ENCODE measurements at regions not wholly inside any gene's neighbourhood (a gene's known extent, or its start where the extent isn't known, plus 50 kb on each side); places are given as distances from the start of the nearest gene placed in this dataset.
"Not testable (repeated sequence)": the region's sequence is repeated elsewhere in the genome, so short reads cannot be mapped to it uniquely, and the experiment has no call there.

GRCh38 chr5:131107128-131107527 is 57.9 kb downstream of the HINT1 start:
- no peak for DNase-seq

DNA sequence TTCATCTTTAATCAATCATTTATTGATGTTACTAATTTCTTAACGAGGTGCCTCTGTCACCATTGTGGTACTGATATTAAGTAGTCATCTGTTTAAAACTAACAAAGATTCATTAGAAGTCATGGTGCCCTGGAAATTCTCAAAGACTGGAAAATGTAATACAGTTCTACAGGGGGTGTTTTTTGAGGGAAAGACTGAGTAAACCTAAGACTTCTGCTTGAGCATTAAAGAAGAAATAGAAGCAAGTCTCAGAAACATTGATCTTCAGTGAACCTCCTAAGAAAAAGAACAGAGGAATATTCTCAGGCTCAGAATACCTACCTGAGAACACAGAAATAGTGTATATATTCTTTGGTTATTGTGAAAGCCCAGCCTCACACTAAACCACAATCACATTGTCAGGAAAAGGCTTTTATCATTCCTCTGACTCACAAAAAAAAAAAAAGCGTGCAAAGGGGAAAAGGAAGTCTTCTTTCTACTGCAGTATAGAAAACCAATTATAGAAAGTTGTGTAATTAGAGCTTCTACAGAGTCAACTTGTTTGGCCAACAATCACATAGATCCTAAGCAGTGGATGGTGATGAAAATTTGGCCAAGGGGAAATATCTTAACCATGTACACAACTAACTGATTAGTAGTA is 60.8 kb downstream of the HINT1 start:
- DNase-seq = no peak

DNA sequence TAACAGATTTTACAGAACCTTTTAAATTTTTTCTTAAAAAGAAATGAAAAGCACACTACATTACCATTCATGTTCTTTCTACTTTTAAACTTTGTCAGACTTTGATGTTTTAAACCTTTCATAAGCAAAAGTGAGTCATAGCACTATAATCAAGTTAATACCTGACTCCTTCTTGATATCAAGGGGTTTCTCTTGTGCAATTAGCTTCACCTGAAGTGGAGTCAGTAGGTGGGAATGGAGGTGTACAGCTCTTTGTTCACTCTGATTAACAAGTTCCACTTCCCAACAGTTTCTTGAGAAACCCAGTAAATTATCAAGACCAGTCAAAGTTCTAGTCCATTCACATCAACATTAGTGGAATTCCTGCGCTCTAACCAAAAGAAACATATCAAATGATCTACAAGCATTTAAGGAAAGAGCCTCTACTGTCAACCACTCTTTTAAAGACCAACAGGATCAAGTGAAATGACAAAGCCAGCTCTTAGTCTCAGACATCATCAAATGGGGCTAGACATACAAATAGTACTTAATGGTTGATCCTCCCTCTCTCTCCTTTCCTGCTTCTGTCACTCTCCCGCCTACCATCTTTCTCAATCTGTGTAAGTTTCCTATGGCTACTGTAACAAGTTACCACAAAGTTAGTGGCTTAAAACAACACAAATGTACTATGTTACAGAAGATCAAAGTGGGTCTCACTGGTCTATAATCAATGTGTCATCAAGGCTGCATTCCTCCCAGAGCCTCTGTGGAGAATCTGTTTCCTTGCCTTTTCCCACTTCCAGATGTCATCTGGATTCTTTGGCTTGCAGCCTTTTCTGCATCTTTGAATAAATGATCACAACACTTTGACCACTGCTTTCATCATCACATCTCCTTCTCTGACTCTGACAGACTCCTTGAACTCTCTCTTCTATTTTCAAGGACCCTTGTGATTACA is 68.0 kb downstream of the HINT1 start:
- DNase-seq = no peak

DNA sequence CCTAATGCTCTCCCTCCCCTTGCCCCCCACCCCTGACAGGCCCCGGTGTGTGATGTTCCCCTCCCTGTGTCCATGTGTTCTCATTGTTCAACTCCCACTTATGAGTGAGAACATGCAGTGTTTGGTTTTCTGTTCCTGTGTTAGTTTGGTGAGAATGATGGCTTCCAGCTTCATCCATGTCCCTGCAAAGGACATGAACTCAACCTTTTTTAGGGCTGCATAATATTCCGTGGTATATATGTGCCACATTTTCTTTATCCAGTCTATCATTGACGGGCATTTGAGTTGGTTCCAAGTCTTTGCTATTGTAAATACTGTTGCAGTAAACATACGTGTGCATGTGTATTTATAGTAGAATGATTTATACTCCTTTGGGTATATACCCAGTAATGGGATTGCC is 69.5 kb downstream of the HINT1 start:
- DNase-seq = not testable (repeated sequence)

DNA sequence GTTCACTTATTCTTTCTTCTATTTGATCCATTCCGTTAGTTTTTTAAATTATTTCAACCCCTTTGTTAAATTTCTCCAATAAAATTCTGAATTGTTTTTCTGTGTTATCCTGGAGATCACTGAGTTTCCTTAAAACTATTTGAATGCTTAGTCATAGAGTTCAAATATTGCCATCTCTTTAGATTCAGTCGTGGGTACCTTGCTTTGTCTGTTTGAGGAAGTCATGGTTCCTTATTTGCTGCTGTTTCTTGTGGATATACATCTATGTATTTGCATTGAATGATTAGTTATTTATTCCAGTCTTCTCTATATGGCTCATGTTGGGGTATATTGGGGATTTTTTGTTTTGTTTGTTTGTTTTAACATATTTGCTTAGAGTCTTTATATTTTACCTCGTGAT is 80.6 kb downstream of the HINT1 start:
- no peak for DNase-seq

DNA sequence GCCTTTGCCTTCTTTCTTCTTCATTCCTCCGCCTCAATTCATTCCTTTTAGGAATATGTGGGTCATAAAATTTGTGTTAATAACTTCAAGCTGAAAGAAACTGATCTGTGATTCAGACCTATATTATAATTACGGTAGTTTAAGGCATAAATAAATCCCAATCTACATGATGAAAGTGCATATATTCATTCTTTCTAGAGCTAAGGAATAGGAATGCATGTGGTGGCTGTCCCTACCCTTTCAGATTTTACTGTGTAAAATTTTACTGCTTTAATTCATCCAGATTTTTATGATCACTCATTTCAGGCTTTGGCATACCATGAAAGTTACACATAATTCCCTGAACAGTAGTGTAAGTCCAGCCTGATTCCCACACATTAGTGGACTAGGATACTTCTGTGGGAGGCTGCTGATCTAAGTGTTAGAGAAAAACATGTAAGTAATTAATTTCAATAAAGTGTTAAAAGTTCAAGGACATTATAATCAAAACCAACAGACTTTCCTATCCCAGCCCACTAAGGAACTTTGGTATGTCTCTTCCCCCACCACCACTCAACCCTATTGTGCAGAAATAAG is 83.1 kb downstream of the HINT1 start:
- no peak for DNase-seq

GRCh38 chr5:131081374-131081773 is 83.7 kb downstream of the HINT1 start:
- peak; percentile 27 for DNase-seq

- no peak for DNase-seq
Measured at GRCh38 chr5:131079232-131079631, 85.8 kb downstream of the HINT1 start.

DNA sequence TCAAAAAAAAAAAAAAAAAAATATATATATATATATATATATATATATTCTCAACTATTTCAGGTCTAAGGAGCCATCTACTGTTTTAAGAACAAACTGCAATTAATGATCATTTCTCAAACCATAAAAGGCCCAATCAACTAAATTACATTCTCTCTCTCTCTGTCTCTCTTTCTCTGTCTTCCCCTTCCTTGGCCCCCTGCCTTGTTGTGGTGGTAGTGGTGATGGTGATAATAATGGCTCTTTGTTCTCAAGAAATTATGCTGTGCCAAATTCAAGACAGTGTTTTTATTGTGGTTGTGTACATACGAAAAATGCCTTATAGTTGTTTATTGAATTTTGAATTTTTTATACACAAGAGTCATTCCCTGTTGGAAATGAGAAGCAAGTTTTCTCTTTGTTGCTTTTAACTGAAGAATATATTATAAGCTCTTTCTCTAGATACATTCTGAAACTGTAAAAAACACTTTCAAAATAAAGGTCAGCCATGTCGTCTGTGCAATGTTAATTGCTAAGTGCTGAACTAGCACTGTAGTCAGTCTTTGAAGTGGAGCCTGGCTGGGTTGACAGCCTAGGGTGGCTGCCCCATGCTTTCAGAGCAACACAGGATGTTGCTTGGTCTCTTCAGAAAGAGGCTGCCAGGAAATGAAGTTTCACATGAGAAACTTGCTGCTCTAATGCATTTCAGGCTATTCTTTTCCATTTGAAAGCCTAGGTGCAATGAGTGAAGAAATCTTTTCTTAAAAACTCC is 96.0 kb downstream of the HINT1 start:
- DNase-seq = no peak

- no peak for DNase-seq
Measured at GRCh38 chr5:131068076-131068475, 97.0 kb downstream of the HINT1 start.

DNA sequence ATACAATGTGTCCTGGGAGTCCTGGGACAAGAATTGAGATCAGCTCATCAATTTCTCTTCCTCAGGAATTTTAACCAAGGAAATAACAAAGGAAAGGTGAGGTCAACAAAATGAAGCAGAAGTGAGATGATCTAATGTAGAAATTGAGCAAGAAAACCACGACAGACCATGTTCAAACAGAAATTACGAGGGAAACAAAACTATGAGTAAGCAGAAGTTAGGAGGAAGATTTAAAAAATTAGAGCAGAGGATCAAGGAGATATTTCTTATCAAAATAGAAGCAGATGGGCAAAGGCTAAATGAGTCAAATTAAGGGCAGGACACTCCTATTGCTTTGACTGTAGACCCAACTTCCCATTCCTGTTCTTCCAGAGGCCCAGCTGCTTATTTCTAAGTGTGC is 97.4 kb downstream of the HINT1 start:
- DNase-seq = no peak

GRCh38 chr5:131064669-131065371 is 100.2 kb downstream of the HINT1 start:
- DNase-seq = no peak

GRCh38 chr5:131042021-131042789 is 122.9 kb downstream of the HINT1 start:
- DNase-seq = no peak

DNA sequence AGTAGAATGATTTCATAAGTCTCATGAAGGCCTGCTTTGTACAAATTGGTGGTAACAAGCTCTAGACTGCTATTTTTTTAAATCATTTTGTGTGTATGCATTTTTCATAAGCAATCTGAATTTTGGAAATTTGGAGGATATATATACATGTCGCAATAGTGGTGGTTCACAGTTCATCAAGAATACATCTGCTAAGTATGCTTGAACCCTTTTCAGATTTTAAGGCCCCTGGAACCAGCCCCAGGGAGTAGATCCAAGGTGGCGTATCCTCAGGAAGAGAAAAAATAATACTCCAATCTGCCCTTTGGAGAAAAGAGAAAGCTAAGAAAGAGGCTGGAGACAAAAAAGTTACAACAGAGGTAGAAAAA is 141.6 kb downstream of the HINT1 start:
- no peak for DNase-seq

DNA sequence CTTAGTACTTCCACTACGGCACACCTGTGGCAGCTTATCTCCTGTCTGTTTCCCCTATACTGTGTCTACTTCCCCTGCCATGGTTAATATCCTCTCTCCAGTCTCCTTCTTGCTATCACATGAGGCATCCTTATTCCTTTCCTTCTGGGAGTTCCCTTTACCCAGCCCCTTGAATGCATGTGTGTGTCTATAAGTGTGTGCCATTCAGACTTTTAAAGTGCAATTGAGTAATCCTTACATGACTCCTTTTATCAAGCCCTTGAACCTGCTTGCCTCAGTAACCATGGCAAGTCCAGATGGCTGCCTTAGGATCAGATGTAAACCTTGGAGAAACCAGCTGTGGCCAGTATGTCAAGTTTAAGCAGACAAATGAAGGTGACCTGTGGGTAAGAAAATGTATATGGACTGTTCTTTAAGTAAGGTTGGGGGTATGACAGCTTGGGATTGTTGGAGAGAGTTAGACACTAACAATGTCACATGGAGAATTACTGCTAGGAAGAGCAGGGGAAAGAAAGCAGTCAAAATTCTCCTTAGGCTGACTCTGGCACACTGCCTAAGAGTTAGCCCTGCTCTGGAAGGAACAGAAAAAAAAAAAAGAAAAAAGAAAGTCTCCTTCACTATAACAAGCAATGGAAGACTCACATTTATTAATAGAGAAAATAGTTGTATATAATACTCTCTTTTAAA is 142.1 kb downstream of the HINT1 start:
- DNase-seq = no peak

DNA sequence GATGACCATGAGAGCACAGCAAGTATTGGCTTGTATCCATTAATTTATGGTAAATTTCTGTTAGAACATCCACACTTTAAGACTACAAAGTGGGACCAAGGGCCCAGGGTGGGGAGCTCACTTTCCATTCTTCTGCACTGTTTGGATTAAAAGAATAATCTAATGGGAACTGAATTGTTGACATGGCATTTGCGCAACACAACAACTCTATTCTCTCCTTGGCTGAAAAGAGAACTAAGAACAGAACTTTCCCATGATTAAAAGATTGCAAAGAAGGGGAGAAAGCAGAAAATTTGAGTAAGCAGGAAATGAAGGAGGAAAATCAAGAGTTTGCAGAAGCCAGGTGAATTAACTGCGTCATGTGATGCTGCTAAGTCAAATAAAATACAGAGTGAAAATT is 143.4 kb downstream of the HINT1 start:
- DNase-seq = no peak

GRCh38 chr5:131019601-131020315 is 145.3 kb downstream of the HINT1 start:
- DNase-seq = no peak

DNA sequence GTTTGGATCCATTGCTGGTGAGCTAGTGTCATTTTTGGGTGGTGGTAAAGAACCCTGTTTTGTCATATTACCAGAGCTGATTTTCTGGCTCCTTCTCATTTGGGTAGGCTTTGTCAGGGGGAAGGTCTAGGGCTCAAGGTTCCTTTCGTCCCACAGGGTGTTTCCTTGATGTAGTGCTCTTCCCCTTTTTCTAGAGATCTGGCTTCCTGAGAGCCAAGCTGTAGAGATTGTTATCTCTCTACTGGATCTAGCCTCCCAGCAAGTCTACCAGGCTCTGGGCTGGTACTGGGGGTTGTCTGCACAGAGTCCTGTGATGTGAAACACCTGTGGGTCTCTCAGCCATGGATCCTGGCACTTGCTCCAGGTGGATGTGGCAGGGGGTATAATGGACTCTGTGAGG is 145.9 kb downstream of the HINT1 start:
- no peak for DNase-seq

GRCh38 chr5:131008329-131008728 is 156.7 kb downstream of the HINT1 start:
- DNase-seq = no peak

GRCh38 chr5:131005963-131006684 is 158.9 kb downstream of the HINT1 start:
- no peak for DNase-seq

Data from HCEC 1CT (cell line).